Tongue (tissue), 1 donor: ENCODE measurements at regions not wholly inside any gene's neighbourhood (a gene's known extent, or its start where the extent isn't known, plus 50 kb on each side); places are given as distances from the start of the nearest gene placed in this dataset.
"Not testable (repeated sequence)": the region's sequence is repeated elsewhere in the genome, so short reads cannot be mapped to it uniquely, and the experiment has no call there.

ENCODE experiments used
- DNase-seq: peaks from one replicate; pipeline ENCODE4 v3.0.0-alpha.2; 2015

GRCh38 chr10:61081301-61081700 lies 137.3 kb upstream of the RHOBTB1 start:
- no peak for DNase-seq

- no peak for DNase-seq
Measured at GRCh38 chr10:61078542-61079275, 134.7 kb upstream of the RHOBTB1 start.

GRCh38 chr10:61076572-61077114 lies 132.7 kb upstream of the RHOBTB1 start:
- DNase-seq = peak; percentile 37

DNA sequence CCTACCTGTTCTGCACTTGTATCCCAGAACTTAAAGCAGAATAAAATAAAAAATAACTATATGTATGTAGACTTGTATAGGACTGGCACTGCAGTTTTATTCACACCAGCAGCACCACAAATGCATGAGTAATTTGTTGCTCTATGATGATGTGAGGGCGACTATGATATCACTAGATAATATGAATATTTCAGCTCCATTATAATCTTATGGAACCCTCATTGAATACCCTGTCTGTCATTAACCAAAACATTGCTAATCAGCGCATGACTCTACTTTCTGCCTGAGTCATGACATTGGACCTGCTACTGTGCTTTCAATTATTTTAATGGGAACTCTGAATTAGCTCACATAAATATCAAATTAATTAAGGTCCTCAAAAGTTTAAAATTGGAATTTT lies 129.4 kb upstream of the RHOBTB1 start:
- DNase-seq = no peak

GRCh38 chr10:61071580-61071979 lies 127.6 kb upstream of the RHOBTB1 start:
- DNase-seq = no peak

- no peak for DNase-seq
Measured at GRCh38 chr10:61068471-61068870, 124.5 kb upstream of the RHOBTB1 start.

DNA sequence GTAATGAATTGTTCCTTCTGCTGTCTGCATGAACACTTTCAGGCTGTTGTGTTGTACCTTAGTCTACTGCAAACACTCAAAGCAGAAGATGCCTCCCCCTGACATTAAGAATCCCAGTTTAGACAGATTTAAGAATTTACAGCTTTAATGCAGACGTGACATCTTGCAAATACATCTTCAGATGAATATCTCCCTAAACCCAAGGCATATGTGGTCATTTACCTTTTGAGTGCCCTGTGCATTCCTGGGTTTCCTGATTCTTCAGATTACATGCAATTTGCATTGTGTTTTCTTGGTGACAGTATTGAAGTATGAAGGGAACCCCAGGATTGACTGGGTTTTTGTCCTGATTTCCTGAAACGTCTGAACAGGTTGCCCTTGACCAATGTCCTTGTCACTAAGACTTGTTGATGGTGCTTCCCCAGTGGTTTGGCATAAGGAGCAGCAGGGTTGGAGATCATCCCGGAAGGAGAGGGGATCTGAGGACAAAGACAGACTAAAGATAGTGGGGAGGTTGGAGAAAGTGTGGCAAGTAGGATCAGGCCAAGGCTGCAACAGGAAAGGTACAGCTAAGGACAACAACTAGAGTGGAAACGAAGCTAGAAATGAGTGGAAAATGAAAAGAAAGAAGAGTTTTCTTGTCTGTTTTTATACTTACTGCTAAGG lies 123.8 kb upstream of the RHOBTB1 start:
- no peak for DNase-seq

GRCh38 chr10:61066661-61067344 lies 122.8 kb upstream of the RHOBTB1 start:
- DNase-seq = no peak

- DNase-seq = no peak
Measured at GRCh38 chr10:61065051-61065450, 121.1 kb upstream of the RHOBTB1 start.

DNA sequence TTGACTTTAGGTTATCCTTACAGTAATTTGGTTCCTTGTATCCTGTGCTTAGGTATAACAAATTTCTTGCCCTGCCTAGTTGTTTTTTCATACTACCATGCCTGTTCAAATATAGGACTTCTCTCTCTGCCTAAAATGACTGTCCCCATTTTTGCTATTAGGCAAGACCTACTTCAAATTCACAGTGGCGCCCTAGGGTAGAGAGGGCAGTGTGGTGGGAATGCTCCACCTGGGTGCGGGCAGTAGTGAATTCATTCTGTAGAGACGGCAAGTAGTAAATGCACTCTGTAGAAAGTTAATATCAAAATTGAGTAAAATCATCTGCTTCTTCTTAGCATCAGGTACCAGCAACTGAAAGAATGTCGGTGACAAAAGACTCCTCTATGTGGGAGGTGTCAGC lies 120.4 kb upstream of the RHOBTB1 start:
- DNase-seq = no peak

- peak; percentile 20 for DNase-seq
Measured at GRCh38 chr10:61063901-61064300, 119.9 kb upstream of the RHOBTB1 start.

GRCh38 chr10:61063034-61063433 lies 119.0 kb upstream of the RHOBTB1 start:
- DNase-seq = peak; percentile 49

DNA sequence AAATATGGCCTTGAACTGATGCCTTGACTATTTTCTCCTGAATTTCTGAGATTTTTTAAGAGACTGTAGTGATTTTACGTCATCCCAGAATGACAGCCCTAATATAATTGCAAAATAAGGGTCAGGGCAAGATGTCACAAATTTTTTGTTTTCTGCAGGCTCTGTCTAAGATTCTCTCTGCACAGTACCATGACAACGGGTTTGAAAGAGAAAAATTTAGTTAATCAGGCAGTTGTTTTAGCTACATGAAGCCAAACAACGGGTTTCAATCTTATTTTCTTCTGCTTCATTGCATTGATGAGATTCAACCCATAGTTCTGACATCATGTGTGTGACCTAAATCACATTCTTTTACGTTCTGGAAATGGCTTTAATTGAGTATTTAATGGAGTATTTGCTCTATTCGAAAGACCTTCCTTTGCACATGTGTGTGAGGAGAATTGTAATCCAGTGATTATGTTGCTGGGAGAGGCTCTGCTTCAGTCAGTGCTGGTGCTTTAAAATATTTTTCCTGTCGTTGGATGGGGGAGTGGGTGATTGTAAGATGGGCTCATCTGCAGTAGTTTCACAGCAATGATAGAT lies 118.0 kb upstream of the RHOBTB1 start:
- DNase-seq = no peak

- no peak for DNase-seq
Measured at GRCh38 chr10:61059636-61060035, 115.7 kb upstream of the RHOBTB1 start.

GRCh38 chr10:61052469-61053205 lies 108.7 kb upstream of the RHOBTB1 start:
- DNase-seq = peak; percentile 18

DNA sequence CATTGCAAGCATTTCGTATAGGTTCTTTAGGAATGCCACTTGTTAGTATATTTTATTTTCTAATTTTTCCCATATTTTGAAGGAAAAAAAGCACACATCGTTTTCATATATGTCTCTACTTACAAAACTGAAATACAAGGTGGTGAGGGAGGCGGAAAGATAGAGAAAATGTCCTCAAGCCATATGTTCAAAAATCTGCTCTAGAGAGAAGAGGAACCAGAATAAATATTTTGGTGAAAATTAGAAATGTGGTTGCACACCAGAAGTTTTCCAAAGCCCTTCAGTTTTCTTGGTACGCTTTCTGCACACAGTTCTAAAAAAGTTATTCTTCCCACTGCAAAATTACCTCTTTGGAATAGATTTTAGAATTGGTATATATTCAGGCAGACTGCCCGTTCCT lies 107.4 kb upstream of the RHOBTB1 start:
- DNase-seq = no peak

DNA sequence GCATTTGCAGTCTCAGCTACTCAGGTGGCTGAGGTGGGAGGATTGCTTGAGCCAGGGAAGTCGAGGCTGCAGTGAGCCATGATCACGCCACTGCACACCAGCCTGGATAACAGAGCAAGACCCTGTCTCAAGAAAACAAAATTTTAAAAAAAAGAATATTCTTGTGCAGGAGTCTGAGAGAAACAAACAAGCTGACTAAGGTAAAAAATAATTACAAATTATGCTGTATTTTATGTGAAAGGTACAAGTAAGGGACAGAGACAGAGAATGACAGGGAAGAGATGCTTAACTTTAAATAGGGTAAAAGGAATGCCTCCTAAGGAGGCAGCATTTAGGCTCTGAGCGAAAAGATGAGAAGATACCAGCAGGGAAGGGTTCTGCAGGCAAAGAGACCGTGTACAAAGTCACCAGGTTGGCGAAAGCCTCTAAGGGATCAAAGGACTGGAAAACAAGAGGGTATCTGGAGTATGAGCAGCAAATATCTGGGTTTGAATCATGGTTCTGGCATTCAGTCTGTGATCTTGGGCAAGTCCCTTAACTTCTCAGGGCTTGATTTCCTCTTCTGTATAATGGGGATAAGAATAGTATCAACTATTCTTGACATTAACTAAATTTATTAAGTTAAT lies 106.2 kb upstream of the RHOBTB1 start:
- no peak for DNase-seq

GRCh38 chr10:61049386-61049785 lies 105.4 kb upstream of the RHOBTB1 start:
- DNase-seq = peak; percentile 59

DNA sequence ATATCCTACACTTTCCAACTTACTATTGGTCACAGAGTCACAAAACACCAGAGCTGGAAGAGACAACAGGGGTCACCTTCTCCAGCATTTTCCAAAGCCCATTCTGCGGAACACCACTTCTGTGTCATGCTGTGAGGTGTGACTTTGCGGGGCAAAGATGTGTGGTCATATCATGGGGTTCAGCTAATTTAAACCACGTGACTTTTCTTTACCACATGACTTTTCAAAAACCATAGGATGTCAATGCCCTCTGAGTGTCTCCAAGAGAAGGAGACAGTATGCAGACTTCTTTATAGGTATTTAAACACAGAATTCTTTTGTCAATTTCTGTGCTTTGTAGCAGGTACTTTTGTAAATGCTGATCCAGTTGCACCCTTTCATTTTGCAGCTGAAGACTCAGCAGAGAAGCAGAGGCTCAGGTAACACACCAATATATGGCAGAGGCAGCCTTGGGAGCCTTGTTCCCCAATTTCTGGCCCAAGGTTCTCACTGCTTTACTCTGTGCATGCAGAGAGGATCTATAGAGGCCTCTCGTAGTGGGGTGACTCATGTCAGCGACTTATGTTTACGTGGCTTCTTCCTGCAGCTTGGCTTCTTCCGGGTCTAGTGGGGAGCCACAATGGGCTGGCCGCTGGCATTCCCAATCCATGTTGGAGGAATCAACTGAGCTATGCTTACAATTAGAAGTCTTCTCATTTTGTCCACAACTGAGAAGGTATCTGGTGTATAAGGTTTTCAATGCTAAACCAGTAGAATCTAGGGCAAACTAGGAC lies 104.0 kb upstream of the RHOBTB1 start:
- no peak for DNase-seq

DNA sequence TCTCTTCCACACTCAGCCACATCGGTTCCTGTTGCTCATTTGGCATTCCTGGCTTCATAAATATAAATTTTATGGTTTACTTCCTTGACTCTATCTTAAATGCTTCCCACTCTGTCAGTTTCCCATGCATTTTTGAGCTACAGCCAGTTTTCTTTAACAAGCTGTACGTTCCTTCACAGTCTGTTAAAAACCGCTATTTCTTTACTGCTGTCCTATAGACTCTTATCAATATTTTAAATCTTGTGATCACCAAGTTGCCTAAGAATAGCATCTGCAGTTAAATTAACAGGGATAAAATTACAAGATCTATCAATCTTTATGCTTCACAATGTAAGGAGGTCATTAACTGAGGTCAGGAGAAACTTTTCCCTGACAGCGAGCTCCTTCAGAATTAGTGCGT lies 103.1 kb upstream of the RHOBTB1 start:
- DNase-seq = peak; percentile 12

DNA sequence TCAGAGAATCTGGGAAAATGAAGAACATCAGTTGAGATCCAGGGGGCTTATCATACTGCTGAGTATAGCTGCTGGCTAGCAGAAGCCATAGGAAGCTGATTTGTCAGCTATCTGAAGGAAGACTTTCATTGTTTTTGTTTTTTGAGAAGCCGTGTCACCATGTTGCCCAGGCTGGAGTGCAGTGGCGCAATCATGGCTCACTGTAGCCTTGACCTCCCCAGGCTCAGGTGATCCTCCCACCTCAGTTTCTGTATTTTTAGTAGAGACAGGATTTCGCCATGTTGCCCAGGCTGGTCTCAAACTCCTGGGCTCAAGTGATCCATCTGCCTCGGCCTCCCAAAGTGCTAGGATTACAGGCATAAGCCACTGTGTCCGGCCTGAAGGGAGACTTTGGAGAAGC lies 101.5 kb upstream of the RHOBTB1 start:
- DNase-seq = not testable (repeated sequence)
